NCI-H2171 (cell line): ENCODE measurements at regions not wholly inside any gene's neighbourhood (a gene's known extent, or its start where the extent isn't known, plus 50 kb on each side); places are given as distances from the start of the nearest gene placed in this dataset.
"Not testable (repeated sequence)": the region's sequence is repeated elsewhere in the genome, so short reads cannot be mapped to it uniquely, and the experiment has no call there.

Source experiments
- DNase-seq: peaks from one replicate; lab custom pipeline; 2025; lab: John Stamatoyannopoulos, UW

DNA sequence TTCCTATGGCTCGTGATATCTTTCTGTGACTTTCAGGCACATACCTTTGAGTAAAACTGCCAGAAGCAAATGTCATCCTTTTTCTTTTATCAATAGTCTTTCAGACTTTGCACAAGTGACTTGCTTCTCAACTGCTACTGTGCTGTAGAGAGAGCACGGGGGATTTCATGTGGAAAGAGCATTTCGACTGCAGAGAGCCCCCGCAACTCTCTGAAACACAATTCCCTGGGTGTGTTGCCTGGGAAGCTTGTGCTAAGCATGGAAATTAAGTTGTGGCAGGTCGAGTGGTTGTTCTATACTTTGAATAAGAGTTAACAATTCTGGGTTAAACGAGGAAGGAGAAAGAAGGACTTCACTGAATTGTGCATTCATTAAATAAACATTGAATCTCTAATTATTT lies 659.1 kb downstream of the TDRD15 start:
- no peak for DNase-seq

DNA sequence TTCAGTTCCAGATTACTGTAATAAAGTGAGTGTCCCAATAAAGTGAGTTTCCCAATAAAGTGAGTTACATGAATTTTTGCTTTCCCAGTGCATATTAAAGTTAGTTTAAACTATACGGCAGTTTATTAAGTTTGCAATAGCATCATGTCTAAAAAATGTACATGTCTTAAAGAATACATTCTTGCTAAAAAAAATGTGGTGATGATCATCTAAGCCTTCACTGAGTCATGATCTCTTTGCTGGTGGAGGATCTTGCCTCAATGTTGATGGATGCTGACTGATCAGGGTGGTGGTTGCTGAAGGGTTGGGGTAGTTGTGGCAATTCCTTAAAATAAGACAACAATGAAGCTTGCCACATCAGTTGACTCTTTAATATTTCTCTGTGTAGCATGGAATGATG lies 664.2 kb downstream of the TDRD15 start:
- no peak for DNase-seq

- not testable (repeated sequence) for DNase-seq
These were observed 666.5 kb downstream of the TDRD15 start for GRCh38 chr2:21790311-21790710.

DNA sequence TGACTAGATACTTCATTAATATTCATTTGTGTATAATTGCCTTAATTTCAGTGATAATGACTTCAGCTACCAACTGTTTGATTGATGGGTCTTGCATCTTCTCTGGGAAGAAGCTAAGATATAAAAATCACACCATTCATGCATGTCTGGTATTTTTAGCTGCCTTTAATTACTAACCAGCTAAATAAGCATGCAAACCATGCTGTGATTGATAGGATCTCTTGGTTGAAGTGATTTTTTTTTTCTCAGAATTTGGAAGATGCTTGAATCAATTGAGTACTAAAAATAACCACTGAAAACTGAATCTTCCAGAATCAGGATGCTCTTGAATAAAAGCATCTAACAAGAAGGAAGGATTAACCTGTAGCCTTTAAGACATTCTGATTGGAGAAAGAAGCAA lies 668.8 kb downstream of the TDRD15 start:
- no peak for DNase-seq

GRCh38 chr2:21793461-21793860 lies 669.7 kb downstream of the TDRD15 start:
- no peak for DNase-seq

DNA sequence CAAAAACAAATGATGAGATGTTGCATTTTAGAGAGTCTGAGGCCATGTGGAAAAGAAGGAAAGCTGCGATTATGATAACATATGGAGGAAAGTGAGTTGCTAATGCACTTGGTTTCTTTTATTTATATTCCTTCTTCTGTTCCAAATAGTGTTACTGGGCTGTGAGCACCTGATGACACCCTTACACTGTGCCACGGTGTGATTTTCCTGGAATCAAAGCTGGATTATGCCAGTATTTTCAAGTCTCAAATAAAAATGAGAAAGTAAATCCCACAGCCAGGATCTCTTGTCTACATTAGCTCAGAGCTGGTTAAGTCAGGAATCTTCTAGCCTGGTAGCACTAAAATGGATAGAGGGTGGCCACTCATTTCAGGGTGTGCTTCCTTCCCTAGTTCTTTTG lies 670.8 kb downstream of the TDRD15 start:
- no peak for DNase-seq

DNA sequence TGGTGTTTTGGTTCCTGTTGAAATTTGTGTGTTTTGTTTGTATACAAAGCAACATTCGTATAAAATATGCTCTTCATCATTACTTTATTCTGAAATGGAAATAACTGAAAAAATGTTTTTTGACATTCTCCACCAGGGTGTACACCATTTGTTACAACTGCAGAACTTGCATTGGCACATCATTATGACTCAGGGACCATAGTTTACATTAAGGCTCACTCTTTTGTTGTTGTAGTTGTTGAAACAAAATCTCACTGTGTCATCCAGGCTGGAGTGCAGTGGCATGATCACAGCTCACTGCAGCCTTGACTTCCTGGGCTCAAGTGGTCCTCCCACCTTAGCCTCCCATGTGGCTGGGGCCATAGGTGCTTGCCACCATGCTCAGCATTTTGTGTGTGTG lies 676.6 kb downstream of the TDRD15 start:
- DNase-seq = no peak

GRCh38 chr2:21803550-21803949 lies 679.8 kb downstream of the TDRD15 start:
- no peak for DNase-seq

DNA sequence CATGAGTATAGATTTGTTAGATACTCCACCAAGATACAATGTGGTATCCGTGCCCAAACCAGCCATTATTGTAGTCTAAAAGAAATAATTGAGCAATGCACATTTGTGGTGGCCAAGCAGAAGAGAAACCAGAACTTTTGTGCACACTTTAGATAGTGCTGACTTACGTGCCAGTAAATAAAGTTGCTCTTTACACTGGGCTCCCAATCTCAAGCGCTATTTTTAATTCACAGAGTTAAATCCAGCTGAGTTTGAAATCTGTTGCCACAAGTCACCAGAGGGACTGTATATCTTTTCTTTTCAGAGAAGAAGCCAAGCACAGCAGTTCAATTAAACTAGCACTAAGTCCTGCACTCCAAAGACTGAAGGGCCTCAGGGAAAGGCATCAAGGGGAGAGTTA lies 680.4 kb downstream of the TDRD15 start:
- no peak for DNase-seq

DNA sequence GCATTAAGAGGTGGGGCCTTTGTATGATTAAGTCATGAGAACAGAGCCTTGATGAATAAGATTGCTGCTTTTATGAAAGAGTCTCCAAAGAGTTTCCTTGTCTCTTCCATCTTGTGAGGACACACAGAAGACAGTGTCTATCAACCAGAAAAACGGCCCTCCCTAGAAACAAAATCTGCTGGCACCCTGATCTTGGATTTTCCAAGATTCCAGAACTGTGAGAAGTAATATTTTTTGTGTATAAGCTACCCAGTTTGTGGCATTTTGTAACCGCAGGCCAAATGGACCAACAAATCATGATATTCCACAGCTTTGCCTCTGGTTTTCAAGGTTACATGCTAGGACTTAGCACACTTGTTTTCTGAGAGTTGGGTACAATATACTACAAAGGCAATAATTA lies 687.8 kb downstream of the TDRD15 start:
- DNase-seq = no peak

GRCh38 chr2:21812766-21813165 lies 689.0 kb downstream of the TDRD15 start:
- DNase-seq = no peak

- DNase-seq = peak; percentile 42
These were observed 690.9 kb downstream of the TDRD15 start for GRCh38 chr2:21814588-21815149.

DNA sequence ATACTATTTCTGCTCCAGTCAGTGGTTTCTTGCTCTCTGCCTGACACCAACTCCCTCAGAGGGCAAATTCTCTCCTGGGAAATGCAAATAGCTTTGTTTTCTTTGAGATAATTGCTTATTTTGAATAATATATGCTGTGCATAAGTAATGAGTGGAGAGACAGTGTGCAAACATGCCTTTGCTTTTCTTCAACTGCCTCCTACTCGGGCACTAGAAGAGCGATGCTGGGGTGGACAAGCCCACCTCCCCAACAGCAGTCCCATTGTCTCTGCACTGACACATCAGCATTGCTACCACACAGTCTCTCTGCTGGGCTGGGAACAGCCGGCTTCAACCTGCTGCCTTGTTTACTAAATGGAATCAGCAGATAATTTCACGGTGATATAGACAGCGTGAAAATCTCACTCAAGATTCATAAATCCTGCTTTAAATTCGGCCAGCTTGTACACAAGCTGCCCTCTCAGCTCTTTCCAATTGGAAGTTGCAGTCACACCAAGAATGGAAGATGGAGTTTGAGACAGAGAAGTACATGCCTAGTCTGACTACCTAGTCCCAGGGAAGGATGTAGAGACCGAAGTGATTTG lies 694.5 kb downstream of the TDRD15 start:
- DNase-seq = no peak

DNA sequence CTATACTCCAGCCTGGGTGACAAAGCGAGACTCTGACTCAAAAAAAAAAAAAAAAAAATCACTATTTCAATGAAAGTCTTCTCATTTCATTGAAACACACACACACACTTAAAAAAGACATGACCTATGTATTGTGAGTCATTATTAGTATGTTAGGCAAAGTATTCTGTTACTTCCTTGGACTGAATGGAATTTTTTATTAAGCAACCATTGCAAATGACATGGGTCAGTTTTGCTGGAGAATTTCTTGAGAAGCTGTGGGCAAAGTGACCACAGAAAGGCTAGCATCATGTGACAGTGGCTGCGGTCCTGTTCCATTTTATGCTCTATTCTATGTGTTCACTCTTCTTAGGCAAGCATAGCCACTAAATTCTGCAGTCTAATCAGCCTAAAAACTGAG lies 695.7 kb downstream of the TDRD15 start:
- DNase-seq = no peak

GRCh38 chr2:21820271-21820670 lies 696.5 kb downstream of the TDRD15 start:
- no peak for DNase-seq

GRCh38 chr2:21821672-21822227 lies 698.0 kb downstream of the TDRD15 start:
- DNase-seq = no peak

- peak; percentile 3 for DNase-seq
These were observed 698.7 kb downstream of the TDRD15 start for GRCh38 chr2:21822505-21822904.

DNA sequence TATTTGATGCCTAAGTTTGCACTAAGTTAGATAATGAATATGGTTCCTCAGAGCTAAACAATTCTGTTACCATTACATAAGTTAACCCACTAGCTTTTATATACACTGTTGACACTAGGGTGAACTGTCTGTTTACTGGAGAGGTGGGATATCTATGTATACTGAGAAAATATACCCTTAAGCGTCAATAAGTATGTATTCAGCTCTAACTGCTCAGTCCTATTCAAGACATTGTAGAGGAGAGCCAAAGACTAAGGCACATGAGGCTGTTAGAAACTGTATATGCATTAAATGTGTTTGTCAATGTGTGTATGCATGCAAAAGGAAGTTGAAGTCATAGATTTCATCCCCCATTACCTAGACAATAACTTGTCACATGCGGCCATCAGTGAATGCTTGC lies 710.0 kb downstream of the TDRD15 start:
- DNase-seq = no peak

DNA sequence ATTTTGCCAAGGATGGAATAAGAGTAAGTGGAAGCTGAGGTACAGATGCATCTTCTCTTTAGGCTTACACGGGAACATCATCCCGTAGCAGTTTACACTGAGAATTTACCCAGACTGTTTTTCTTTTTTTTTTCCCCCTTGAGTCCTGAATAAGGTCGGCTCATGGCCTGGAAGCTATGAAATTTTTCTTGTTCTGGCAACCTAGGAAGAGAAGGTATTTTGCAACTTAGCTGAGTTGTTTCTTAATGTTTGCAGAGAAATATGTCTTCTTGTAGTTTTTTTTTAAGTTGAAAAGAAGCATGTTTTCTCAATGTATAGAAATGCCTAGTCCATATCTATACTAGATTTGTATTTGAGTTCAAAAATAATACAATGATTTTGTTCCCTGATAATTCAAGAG lies 712.5 kb downstream of the TDRD15 start:
- DNase-seq = no peak

- DNase-seq = no peak
These were observed 713.0 kb downstream of the TDRD15 start for GRCh38 chr2:21836719-21837118.

DNA sequence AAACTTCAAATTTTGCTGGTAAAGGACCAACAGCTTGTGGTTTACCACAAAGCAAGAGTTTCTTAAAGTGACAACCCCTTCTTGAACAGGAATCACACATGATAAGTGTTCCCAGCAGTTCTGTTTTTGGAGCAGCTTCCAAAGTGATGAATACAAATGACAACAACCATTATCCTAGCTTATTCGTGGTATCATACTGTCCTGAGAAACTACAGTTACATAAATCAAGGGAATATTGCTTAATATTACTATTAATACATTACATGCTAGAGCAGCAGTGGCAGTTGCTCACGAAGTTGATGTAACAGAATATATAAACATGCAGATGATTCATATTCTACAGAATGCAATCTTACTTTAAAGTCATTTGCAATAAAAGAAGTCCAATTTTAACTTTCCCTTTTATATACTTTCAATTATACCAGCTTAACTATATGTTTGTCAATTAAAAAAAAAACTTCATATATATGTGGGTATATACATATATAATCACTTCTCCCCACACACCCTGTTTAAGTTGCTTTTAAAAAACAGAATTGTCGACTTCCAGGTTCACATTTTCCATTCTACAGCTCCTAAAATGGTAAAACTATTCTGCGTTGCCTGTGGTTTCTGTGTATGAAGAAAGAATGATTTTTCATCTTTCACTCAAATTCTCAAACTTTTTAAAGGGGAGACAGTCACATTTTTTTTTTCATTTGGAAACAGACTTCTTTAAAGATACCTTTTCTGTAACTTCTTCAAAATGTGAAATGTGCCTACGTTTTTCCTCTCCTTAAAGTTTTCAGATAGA lies 713.6 kb downstream of the TDRD15 start:
- DNase-seq = no peak

DNA sequence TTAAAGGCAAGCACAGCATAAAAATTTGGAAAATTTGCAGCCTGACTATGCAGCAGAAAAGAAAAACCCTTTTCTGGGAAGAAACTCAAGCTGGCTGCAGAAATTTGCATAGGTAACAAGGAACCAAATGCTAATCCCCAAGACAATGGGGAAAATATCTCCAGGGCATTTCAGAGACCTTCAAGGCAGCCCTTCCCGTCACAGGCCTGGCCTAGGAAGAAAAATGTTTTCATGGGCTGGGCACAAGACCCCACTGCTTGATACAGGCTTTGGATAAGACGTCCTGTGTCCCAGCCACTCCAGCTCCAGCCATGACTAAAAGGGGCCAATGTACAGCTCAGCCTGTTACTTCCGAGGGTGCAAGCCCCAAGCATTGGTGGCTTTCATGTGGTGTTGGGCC lies 717.6 kb downstream of the TDRD15 start:
- DNase-seq = no peak

DNA sequence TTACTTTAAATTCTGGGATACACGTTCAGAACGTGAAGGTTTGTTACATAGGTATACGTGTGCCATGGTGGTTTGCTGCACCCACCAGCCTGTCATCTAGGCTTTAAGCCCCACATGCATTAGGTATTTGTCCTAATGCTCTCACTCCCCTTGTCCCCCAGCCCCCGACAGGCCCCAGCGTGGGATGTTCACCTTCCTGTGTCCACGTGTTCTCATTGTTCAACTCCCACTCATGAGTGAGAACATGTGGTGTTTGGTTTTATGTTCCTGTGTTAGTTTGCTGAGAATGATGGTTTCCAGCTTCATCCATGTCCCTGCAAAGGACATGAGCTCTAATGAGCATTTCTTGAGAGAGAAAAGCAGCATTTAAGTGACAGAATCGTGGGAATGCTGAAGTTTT lies 726.6 kb downstream of the TDRD15 start:
- not testable (repeated sequence) for DNase-seq
